Thoracic aorta (tissue), 2 donors: ENCODE measurements at regions not wholly inside any gene's neighbourhood (a gene's known extent, or its start where the extent isn't known, plus 50 kb on each side); places are given as distances from the start of the nearest gene placed in this dataset.

Experiments used
- ATAC-seq: fragments of 150-250 bp; one replicate; pipeline ENCODE4 v1.8.0; 2017; ENCODE audit warnings: low read depth; ENCODE audit not compliant: insufficient number of reproducible peaks, low FRiP score
- DNase-seq: peaks from one replicate; pipeline ENCODE4 v3.0.0-alpha.2; 2020; ENCODE audit warnings: low spot score
- H3K27ac ChIP-seq, 2 donors: fragments of 200-600 bp; sonication (generic); 1 replicate in 1 of 2; 2 replicates in 1 of 2; pipeline ENCODE4 v1.5.1; 2016; ENCODE audit warnings: mild to moderate bottlenecking in 2 of 2, moderate library complexity in 2 of 2
- H3K27me3 ChIP-seq: fragments of 200-600 bp; sonication (generic); replicated peaks from 2 replicates; pipeline ENCODE4 v1.6.0; 2016; ENCODE audit warnings: mild to moderate bottlenecking; ENCODE audit not compliant: insufficient read depth
- H3K36me3 ChIP-seq: fragments of 200-600 bp; sonication (generic); one replicate; pipeline ENCODE4 v1.5.1; 2016
- H3K4me1 ChIP-seq, 2 donors: fragments of 200-600 bp; sonication (generic); 1 replicate in 1 of 2; 2 replicates in 1 of 2; pipeline versions ENCODE4 v1.5.1 to v1.6.0; 2016; ENCODE audit warnings: low read depth in 2 of 2, mild to moderate bottlenecking in 1 of 2; ENCODE audit not compliant: control insufficient read depth in 1 of 2
- H3K4me3 ChIP-seq: fragments of 200-600 bp; sonication (generic); 2 replicates; pipeline ENCODE4 v1.5.1; 2016; ENCODE audit warnings: mild to moderate bottlenecking
- H3K9me3 ChIP-seq: fragments of 200-600 bp; sonication (generic); 2 replicates; pipeline ENCODE4 v1.5.1; 2016
- CTCF ChIP-seq: fragments of 200-600 bp; sonication (generic); IDR thresholded peaks from one replicate; pipeline ENCODE4 v1.5.1; 2019; ENCODE audit warnings: antibody characterized with exemption

GRCh38 chr4:141448490-141448889 is 187.9 kb upstream of the IL15 start:
- Histone ChIP-seq H3K27ac (no peak overlapping the region), H3K36me3 (no peaks in the 10 kb centered on the region), H3K9me3 (no peaks in the 10 kb centered on the region), H3K4me1 (no peaks in the 10 kb centered on the region), H3K4me3 (no peak overlapping the region), H3K27me3 (no peaks in the 10 kb centered on the region)
- ATAC-seq = no peak
- no peak for TF ChIP-seq CTCF
- DNase-seq = no peak

GRCh38 chr4:141449927-141450326 is 186.5 kb upstream of the IL15 start:
- Histone ChIP-seq H3K4me1 (no peaks in the 10 kb centered on the region), H3K27ac (no peak overlapping the region), H3K36me3 (no peaks in the 10 kb centered on the region), H3K4me3 (no peak overlapping the region), H3K27me3 (no peaks in the 10 kb centered on the region), H3K9me3 (no peaks in the 10 kb centered on the region)
- no peak for TF ChIP-seq CTCF
- no peak for ATAC-seq
- DNase-seq = no peak

DNA sequence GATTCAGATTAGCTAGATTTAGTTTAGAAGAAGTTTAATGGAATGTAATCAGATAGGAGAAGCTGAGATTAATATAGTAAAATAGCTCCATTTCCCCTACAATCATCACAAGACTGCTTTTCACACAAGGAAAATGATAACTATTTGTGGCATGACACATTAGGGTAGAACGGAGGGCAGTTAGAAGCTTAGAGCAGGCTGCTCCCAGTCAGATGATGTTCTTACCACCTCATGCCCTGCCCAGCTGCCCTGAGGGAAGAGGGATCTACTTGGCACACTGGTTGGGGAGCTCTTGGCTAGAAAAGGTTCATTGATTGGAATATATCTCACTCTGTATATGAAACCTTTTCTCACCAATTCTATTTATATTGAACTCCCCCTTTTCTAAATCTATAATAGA is 180.7 kb upstream of the IL15 start:
- TF ChIP-seq CTCF = no peak
- Histone ChIP-seq H3K36me3 (no peaks in the 10 kb centered on the region), H3K4me3 (no peak overlapping the region), H3K9me3 (no peaks in the 10 kb centered on the region), H3K27ac (no peak overlapping the region), H3K27me3 (no peaks in the 10 kb centered on the region), H3K4me1 (no peaks in the 10 kb centered on the region)
- DNase-seq = no peak
- no peak for ATAC-seq

- Histone ChIP-seq H3K4me1 (no peaks in the 10 kb centered on the region), H3K4me3 (no peak overlapping the region), H3K9me3 (no peaks in the 10 kb centered on the region), H3K27me3 (no peaks in the 10 kb centered on the region), H3K27ac (no peak overlapping the region), H3K36me3 (no peaks in the 10 kb centered on the region)
- DNase-seq = no peak
- ATAC-seq = no peak
- TF ChIP-seq CTCF = no peak
Measured at GRCh38 chr4:141457653-141458052, 178.7 kb upstream of the IL15 start.

GRCh38 chr4:141458501-141458900 is 177.9 kb upstream of the IL15 start:
- no peak for ATAC-seq

More at GRCh38 chr4:141458501-141458900, 177.9 kb upstream of the IL15 start:
- H3K4me3 ChIP-seq = no peak overlapping the region
- DNase-seq = no peak
- no peaks in the 10 kb centered on the region for H3K9me3 ChIP-seq
- TF ChIP-seq CTCF = no peak
- no peaks in the 10 kb centered on the region for H3K4me1 ChIP-seq
- H3K27ac ChIP-seq = no peak overlapping the region
- no peaks in the 10 kb centered on the region for H3K36me3 ChIP-seq
- no peaks in the 10 kb centered on the region for H3K27me3 ChIP-seq
